HG03095 (cell line): ENCODE measurements at regions not wholly inside any gene's neighbourhood (a gene's known extent, or its start where the extent isn't known, plus 50 kb on each side); places are given as distances from the start of the nearest gene placed in this dataset.

Experiments used
- ATAC-seq: cut with Tn5 transposase; IDR thresholded peaks from one replicate; pipeline ENCODE4 v1.9.1; 2021; ENCODE audit warnings: moderate library complexity; ENCODE audit not compliant: unreplicated experiment

GRCh38 chr7:21355406-21355874 lies 72.4 kb upstream of the SP4 start:
- peak; percentile 82 for ATAC-seq

GRCh38 chr7:21356616-21357015 lies 71.3 kb upstream of the SP4 start:
- no peak for ATAC-seq

- ATAC-seq = no peak
Measured at GRCh38 chr7:21357151-21358097, 70.5 kb upstream of the SP4 start.

GRCh38 chr7:21358648-21359047 lies 69.2 kb upstream of the SP4 start:
- no peak for ATAC-seq

- no peak for ATAC-seq
Measured at GRCh38 chr7:21359163-21359562, 68.7 kb upstream of the SP4 start.

- ATAC-seq = no peak
Measured at GRCh38 chr7:21361413-21362125, 66.3 kb upstream of the SP4 start.

GRCh38 chr7:21364801-21365271 lies 63.0 kb upstream of the SP4 start:
- peak; percentile 81 for ATAC-seq

GRCh38 chr7:21365866-21366624 lies 61.8 kb upstream of the SP4 start:
- ATAC-seq = no peak

GRCh38 chr7:21367081-21367480 lies 60.8 kb upstream of the SP4 start:
- ATAC-seq = no peak

GRCh38 chr7:21367537-21367936 lies 60.3 kb upstream of the SP4 start:
- ATAC-seq = no peak

GRCh38 chr7:21368317-21368716 lies 59.6 kb upstream of the SP4 start:
- no peak for ATAC-seq

- no peak for ATAC-seq
Measured at GRCh38 chr7:21370283-21370982, 57.5 kb upstream of the SP4 start.

- ATAC-seq = peak; percentile 58
Measured at GRCh38 chr7:21371360-21371759, 56.5 kb upstream of the SP4 start.

- ATAC-seq = no peak
Measured at GRCh38 chr7:21373031-21373430, 54.9 kb upstream of the SP4 start.

GRCh38 chr7:21374134-21374533 lies 53.7 kb upstream of the SP4 start:
- ATAC-seq = no peak

GRCh38 chr7:21377545-21377944 lies 50.3 kb upstream of the SP4 start:
- ATAC-seq = no peak
